HFFc6 (cell line): ENCODE measurements at regions not wholly inside any gene's neighbourhood (a gene's known extent, or its start where the extent isn't known, plus 50 kb on each side); places are given as distances from the start of the nearest gene placed in this dataset.

Experiments
- DNase-seq: peaks from one replicate; pipeline ENCODE4 v3.0.0-alpha.2; 2018
- H3K27ac Mint-ChIP-seq: 2 replicates; pipeline ENCODE4 v1.8.0; 2020; ENCODE audit warnings: mild to moderate bottlenecking, mixed read lengths
- H3K27me3 Mint-ChIP-seq: 2 replicates; pipeline ENCODE4 v1.8.0; 2021; ENCODE audit warnings: mild to moderate bottlenecking, moderate library complexity, mixed read lengths; ENCODE audit not compliant: insufficient read depth
- H3K36me3 Mint-ChIP-seq: 2 replicates; pipeline ENCODE4 v1.8.0; 2021; ENCODE audit warnings: low read depth, mixed read lengths
- H3K4me1 Mint-ChIP-seq: 2 replicates; pipeline ENCODE4 v1.8.0; 2020; ENCODE audit warnings: low read depth, mixed read lengths
- H3K4me3 Mint-ChIP-seq: 2 replicates; pipeline ENCODE4 v1.8.0; 2020; ENCODE audit warnings: mild to moderate bottlenecking, moderate library complexity, mixed read lengths
- H3K9me3 Mint-ChIP-seq: 2 replicates; pipeline ENCODE4 v1.8.0; 2020; ENCODE audit warnings: mild to moderate bottlenecking, mixed read lengths
- CTCF ChIP-seq: fragments of 200-600 bp; sonication (generic); IDR thresholded peaks from 2 replicates; pipeline ENCODE4 v1.5.0; 2021; ENCODE audit warnings: antibody characterized with exemption, mild to moderate bottlenecking

- Mint-ChIP-seq H3K4me3 (no peak overlapping the region), H3K36me3 (no peaks in the 10 kb centered on the region), H3K27me3 (no peaks in the 10 kb centered on the region; the same call in 1 of the 2 replicates), H3K9me3 (peaks cover 32% of the 10 kb centered on the region; the same call in 1 of the 2 replicates), H3K27ac (no peak overlapping the region), H3K4me1 (no peaks in the 10 kb centered on the region)
- TF ChIP-seq CTCF, result no peak
- no peak for DNase-seq
Measured at GRCh38 chr3:41126472-41126871, 72.8 kb upstream of the CTNNB1 start.

GRCh38 chr3:41126961-41127360 lies 72.3 kb upstream of the CTNNB1 start:
- no peak for TF ChIP-seq CTCF
- Mint-ChIP-seq H3K27ac (no peak overlapping the region), H3K4me3 (no peak overlapping the region), H3K27me3 (no peaks in the 10 kb centered on the region; the same call in 1 of the 2 replicates), H3K9me3 (peaks cover 32% of the 10 kb centered on the region; the same call in 1 of the 2 replicates), H3K36me3 (no peaks in the 10 kb centered on the region), H3K4me1 (no peaks in the 10 kb centered on the region)
- DNase-seq, result no peak

DNA sequence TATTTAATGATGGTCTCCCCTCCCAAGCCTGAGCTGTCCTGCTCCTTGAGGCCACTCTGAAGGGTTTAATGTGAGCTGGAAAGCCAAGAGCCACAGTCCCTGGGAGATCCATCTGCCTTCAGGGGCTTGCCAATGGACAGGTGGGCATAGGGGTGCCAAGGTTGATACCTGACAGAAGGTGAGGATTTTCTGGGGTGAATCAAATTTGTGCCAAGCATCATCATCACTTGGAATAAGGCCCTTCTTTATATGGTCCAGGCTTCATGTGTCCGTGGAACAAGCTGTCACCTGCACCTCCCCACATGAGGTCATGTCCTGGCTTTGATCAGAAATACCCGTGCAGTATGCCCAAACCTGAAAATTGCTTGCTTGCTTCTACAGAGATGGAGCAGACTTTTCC lies 71.9 kb upstream of the CTNNB1 start:
- no peak for TF ChIP-seq CTCF
- H3K36me3 Mint-ChIP-seq, result no peaks in the 10 kb centered on the region
- H3K9me3 Mint-ChIP-seq, result peaks cover 32% of the 10 kb centered on the region; the same call in 1 of the 2 replicates
- H3K4me1 Mint-ChIP-seq, result no peaks in the 10 kb centered on the region
- no peak overlapping the region for H3K4me3 Mint-ChIP-seq
- H3K27ac Mint-ChIP-seq, result no peak overlapping the region
- no peaks in the 10 kb centered on the region; the same call in 1 of the 2 replicates for H3K27me3 Mint-ChIP-seq
- DNase-seq, result no peak

DNA sequence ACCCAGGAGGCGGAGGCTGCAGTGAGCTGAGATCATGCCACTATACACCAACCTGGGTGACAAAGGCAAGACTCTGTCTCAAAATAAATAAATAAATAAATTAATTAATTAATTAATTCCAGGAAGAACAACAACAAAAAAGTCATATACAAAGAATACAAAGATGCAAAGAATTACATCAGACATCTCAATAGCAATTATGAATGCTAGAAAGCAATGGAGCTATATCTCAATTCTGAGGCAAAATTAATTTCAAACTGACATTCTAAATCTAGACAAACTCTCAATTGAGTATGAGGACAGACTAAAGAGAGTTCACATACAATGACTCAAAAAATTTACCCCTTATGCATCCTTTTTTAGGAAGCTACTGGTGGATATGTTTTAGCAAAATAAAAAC lies 69.6 kb upstream of the CTNNB1 start:
- Mint-ChIP-seq H3K4me1 (no peaks in the 10 kb centered on the region), H3K36me3 (no peaks in the 10 kb centered on the region), H3K9me3 (peaks cover 32% of the 10 kb centered on the region; the same call in 1 of the 2 replicates), H3K27ac (no peak overlapping the region), H3K4me3 (no peak overlapping the region), H3K27me3 (peaks cover 8% of the 10 kb centered on the region)
- TF ChIP-seq CTCF, result no peak
- no peak for DNase-seq

DNA sequence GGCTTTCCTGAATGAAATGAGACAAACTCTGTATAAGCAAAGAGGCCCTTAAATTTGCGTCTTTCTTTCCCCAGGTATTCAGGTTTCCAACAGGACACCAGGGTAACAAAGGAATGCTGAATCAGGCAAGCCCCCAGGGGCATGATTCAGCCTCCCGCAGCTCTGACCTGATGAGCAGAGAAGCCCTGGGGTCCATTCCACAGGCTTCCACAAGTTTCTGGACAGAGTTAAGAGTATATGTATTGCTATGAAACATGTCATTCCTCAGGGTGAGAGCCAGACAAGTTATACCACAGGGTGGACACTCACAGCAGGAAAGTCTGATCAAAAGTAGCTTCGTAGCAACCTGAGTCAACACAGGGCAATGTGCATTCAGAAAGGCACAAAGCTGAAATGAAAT lies 68.1 kb upstream of the CTNNB1 start:
- H3K4me1 Mint-ChIP-seq, result no peaks in the 10 kb centered on the region
- DNase-seq, result peak; percentile 25
- H3K9me3 Mint-ChIP-seq, result peaks cover 20% of the 10 kb centered on the region; the same call in 1 of the 2 replicates
- peaks cover 8% of the 10 kb centered on the region; the same call in 1 of the 2 replicates for H3K27me3 Mint-ChIP-seq
- TF ChIP-seq CTCF, result no peak
- H3K36me3 Mint-ChIP-seq, result no peaks in the 10 kb centered on the region
- no peak overlapping the region for H3K27ac Mint-ChIP-seq
- H3K4me3 Mint-ChIP-seq, result no peak overlapping the region

GRCh38 chr3:41137686-41138111 lies 61.6 kb upstream of the CTNNB1 start:
- H3K36me3 Mint-ChIP-seq, result no peaks in the 10 kb centered on the region
- no peak overlapping the region for H3K4me3 Mint-ChIP-seq
- peaks cover 10% of the 10 kb centered on the region; the same call in 1 of the 2 replicates for H3K27me3 Mint-ChIP-seq
- no peak overlapping the region for H3K27ac Mint-ChIP-seq
- no peak for DNase-seq
- no peak for TF ChIP-seq CTCF
- no peaks in the 10 kb centered on the region for H3K9me3 Mint-ChIP-seq
- no peaks in the 10 kb centered on the region for H3K4me1 Mint-ChIP-seq
